ENCODE measurements at regions not wholly inside any gene's neighbourhood (a gene's known extent, or its start where the extent isn't known, plus 50 kb on each side); places are given as distances from the start of the nearest gene placed in this dataset.

DNA sequence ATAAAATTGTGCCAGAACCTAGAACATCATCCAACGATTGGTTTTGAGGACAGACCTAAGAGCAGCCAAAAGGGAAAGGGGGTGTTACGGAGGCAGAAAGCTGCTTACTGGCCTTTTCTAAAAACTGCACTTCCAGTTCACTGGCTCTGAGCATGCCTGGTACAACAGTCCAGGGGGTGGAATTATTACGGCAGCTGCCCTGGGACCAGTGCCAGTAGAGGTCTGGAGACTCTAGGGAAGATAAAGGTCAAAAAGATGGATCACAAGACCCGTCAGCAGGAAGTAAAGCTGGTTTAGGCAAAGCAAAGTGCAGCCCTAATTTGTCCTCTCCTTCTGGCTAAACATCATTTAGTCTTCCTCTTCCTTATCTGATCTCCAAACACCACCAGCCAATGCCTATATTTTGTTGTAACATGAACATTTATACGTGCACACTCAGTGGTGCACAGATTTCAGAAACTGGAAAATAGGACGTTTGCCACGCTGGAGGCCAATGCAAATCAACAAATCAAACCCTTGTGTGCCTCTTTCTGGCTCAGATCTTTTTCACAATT lies 216.4 kb upstream of the DPP6 start:
- BruUV-seq (replicated peaks) = no TSS peak
- Mint-ChIP-seq H3K9me3 (ENCODE audit: unreplicated experiment) (peaks cover 12% of the 10 kb centered on the region), H3K4me3 (ENCODE audit: unreplicated experiment) (no peak overlapping the region), H3K27me3 (ENCODE audit: insufficient read depth, unreplicated experiment) (no peaks in the 10 kb centered on the region), H3K27ac (ENCODE audit: low read depth, unreplicated experiment) (no peak overlapping the region), H3K4me1 (ENCODE audit: insufficient read depth, unreplicated experiment) (no peaks in the 10 kb centered on the region), H3K36me3 (ENCODE audit: insufficient read depth, unreplicated experiment) (no peaks in the 10 kb centered on the region)
- intact Hi-C loops (cut with micrococcal nuclease) = loop anchor here (1.0 to 10.0 kb wide), 4 partner anchors 454 to 1001 kb away; no protein-coding TSS in a partner anchor
- POLR2A ChIA-PET = no interaction called here
- CTCF ChIA-PET = no interaction called here
- TF ChIP-seq, protein P1, sequence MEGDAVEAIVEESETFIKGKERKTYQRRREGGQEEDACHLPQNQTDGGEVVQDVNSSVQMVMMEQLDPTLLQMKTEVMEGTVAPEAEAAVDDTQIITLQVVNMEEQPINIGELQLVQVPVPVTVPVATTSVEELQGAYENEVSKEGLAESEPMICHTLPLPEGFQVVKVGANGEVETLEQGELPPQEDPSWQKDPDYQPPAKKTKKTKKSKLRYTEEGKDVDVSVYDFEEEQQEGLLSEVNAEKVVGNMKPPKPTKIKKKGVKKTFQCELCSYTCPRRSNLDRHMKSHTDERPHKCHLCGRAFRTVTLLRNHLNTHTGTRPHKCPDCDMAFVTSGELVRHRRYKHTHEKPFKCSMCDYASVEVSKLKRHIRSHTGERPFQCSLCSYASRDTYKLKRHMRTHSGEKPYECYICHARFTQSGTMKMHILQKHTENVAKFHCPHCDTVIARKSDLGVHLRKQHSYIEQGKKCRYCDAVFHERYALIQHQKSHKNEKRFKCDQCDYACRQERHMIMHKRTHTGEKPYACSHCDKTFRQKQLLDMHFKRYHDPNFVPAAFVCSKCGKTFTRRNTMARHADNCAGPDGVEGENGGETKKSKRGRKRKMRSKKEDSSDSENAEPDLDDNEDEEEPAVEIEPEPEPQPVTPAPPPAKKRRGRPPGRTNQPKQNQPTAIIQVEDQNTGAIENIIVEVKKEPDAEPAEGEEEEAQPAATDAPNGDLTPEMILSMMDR (IDR thresholded peaks at IDR 0.05; ENCODE audit: unreplicated experiment) = no peak
- DNase-seq (ENCODE audit: unreplicated experiment) = no peak

DNA sequence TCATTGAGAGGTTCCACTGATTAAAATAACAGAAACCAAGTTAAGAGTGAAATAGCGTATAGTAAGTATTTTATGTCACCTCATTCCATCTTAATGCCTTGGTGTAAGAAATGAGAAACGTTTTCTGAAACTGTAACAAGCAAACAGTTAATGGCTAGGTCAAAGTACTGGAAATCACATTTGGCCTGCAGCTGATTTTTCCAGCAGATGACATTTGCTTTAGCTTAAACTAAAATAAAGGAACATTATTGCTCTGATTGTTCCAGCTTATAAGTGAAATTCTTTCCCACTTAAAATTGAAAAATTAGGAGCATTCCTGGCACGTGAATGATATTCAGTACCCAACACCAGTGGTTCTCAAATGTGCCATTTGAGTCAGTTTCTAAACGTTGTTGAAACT lies 213.6 kb upstream of the DPP6 start:
- intact Hi-C loops (cut with micrococcal nuclease) = loop anchor here (10.0 kb wide), 1 partner anchor 1004 kb away; no protein-coding TSS in a partner anchor
- H3K27ac Mint-ChIP-seq (ENCODE audit: low read depth, unreplicated experiment) = no peak overlapping the region
- ChIA-PET CTCF (no interaction called here), POLR2A (no interaction called here)
- TF ChIP-seq, protein P1 (IDR thresholded peaks at IDR 0.05; ENCODE audit: unreplicated experiment) = no peak
- peaks cover 20% of the 10 kb centered on the region for H3K9me3 Mint-ChIP-seq (ENCODE audit: unreplicated experiment)
- H3K36me3 Mint-ChIP-seq (ENCODE audit: insufficient read depth, unreplicated experiment) = no peaks in the 10 kb centered on the region
- no TSS peak for BruUV-seq (replicated peaks)
- H3K4me1 Mint-ChIP-seq (ENCODE audit: insufficient read depth, unreplicated experiment) = no peaks in the 10 kb centered on the region
- H3K4me3 Mint-ChIP-seq (ENCODE audit: unreplicated experiment) = no peak overlapping the region
- no peak for DNase-seq (ENCODE audit: unreplicated experiment)
- no peaks in the 10 kb centered on the region for H3K27me3 Mint-ChIP-seq (ENCODE audit: insufficient read depth, unreplicated experiment)

- CTCF ChIA-PET = no interaction called here
Observed at GRCh38 chr7:153840861-153841260, 211.3 kb upstream of the DPP6 start.

GRCh38 chr7:153847828-153848227 lies 204.4 kb upstream of the DPP6 start:
- ChIA-PET POLR2A (no interaction called here), CTCF (no interaction called here)
- Mint-ChIP-seq H3K27me3 (ENCODE audit: insufficient read depth, unreplicated experiment) (no peaks in the 10 kb centered on the region), H3K4me1 (ENCODE audit: insufficient read depth, unreplicated experiment) (no peaks in the 10 kb centered on the region), H3K36me3 (ENCODE audit: insufficient read depth, unreplicated experiment) (peaks cover 5% of the 10 kb centered on the region), H3K27ac (ENCODE audit: low read depth, unreplicated experiment) (no peak overlapping the region), H3K4me3 (ENCODE audit: unreplicated experiment) (no peak overlapping the region), H3K9me3 (ENCODE audit: unreplicated experiment) (peaks cover 16% of the 10 kb centered on the region)
- TF ChIP-seq, protein P1 (IDR thresholded peaks at IDR 0.05; ENCODE audit: unreplicated experiment) = no peak
- no peak for DNase-seq (ENCODE audit: unreplicated experiment)
- intact Hi-C loops (cut with micrococcal nuclease) = no loop called here
- no TSS peak for BruUV-seq (replicated peaks)

More at GRCh38 chr7:153840861-153841260, 211.3 kb upstream of the DPP6 start:
- no peak for DNase-seq (ENCODE audit: unreplicated experiment)
- peaks cover 19% of the 10 kb centered on the region for H3K9me3 Mint-ChIP-seq (ENCODE audit: unreplicated experiment)
- intact Hi-C loops (cut with micrococcal nuclease) = no loop called here
- no peak overlapping the region for H3K4me3 Mint-ChIP-seq (ENCODE audit: unreplicated experiment)
- H3K36me3 Mint-ChIP-seq (ENCODE audit: insufficient read depth, unreplicated experiment) = no peaks in the 10 kb centered on the region
- no peak overlapping the region for H3K27ac Mint-ChIP-seq (ENCODE audit: low read depth, unreplicated experiment)
- POLR2A ChIA-PET = no interaction called here
- BruUV-seq (replicated peaks) = no TSS peak
- no peaks in the 10 kb centered on the region for H3K27me3 Mint-ChIP-seq (ENCODE audit: insufficient read depth, unreplicated experiment)
- TF ChIP-seq, protein P1 (IDR thresholded peaks at IDR 0.05; ENCODE audit: unreplicated experiment) = no peak
- H3K4me1 Mint-ChIP-seq (ENCODE audit: insufficient read depth, unreplicated experiment) = no peaks in the 10 kb centered on the region
